Skin of body (tissue), 1 donor: ENCODE measurements at regions not wholly inside any gene's neighbourhood (a gene's known extent, or its start where the extent isn't known, plus 50 kb on each side); places are given as distances from the start of the nearest gene placed in this dataset.
"Not testable (repeated sequence)": the region's sequence is repeated elsewhere in the genome, so short reads cannot be mapped to it uniquely, and the experiment has no call there.

Experiments
- DNase-seq: peaks from one replicate; lab custom pipeline; 2025; lab: John Stamatoyannopoulos, UW

- no peak for DNase-seq
These were observed 99.0 kb upstream of the ZNF536 start for GRCh38 chr19:30273184-30273583.

- DNase-seq, result no peak
These were observed 97.2 kb upstream of the ZNF536 start for GRCh38 chr19:30274987-30275386.

GRCh38 chr19:30276011-30276882 is 95.9 kb upstream of the ZNF536 start:
- DNase-seq, result peak; percentile 21

GRCh38 chr19:30276883-30277280 is 95.3 kb upstream of the ZNF536 start:
- DNase-seq, result no peak

GRCh38 chr19:30277941-30278881 is 94.0 kb upstream of the ZNF536 start:
- DNase-seq, result no peak

- DNase-seq, result no peak
These were observed 93.3 kb upstream of the ZNF536 start for GRCh38 chr19:30278882-30279254.

GRCh38 chr19:30280018-30280417 is 92.2 kb upstream of the ZNF536 start:
- DNase-seq, result no peak

GRCh38 chr19:30281906-30282305 is 90.3 kb upstream of the ZNF536 start:
- no peak for DNase-seq

GRCh38 chr19:30283556-30283955 is 88.6 kb upstream of the ZNF536 start:
- DNase-seq, result no peak

GRCh38 chr19:30284209-30284608 is 88.0 kb upstream of the ZNF536 start:
- DNase-seq, result no peak

- no peak for DNase-seq
These were observed 87.3 kb upstream of the ZNF536 start for GRCh38 chr19:30284885-30285284.

GRCh38 chr19:30286378-30286777 is 85.8 kb upstream of the ZNF536 start:
- DNase-seq, result no peak

GRCh38 chr19:30287259-30287658 is 84.9 kb upstream of the ZNF536 start:
- DNase-seq, result no peak

- DNase-seq, result no peak
These were observed 84.2 kb upstream of the ZNF536 start for GRCh38 chr19:30287973-30288372.

- peak; percentile 27 for DNase-seq
These were observed 83.3 kb upstream of the ZNF536 start for GRCh38 chr19:30288911-30289310.

- no peak for DNase-seq
These were observed 82.8 kb upstream of the ZNF536 start for GRCh38 chr19:30289336-30289735.

GRCh38 chr19:30290805-30291204 is 81.4 kb upstream of the ZNF536 start:
- not testable (repeated sequence) for DNase-seq

GRCh38 chr19:30293051-30293785 is 79.0 kb upstream of the ZNF536 start:
- DNase-seq, result no peak

GRCh38 chr19:30297969-30298368 is 74.2 kb upstream of the ZNF536 start:
- DNase-seq, result no peak

- DNase-seq, result no peak
These were observed 69.0 kb upstream of the ZNF536 start for GRCh38 chr19:30303131-30303654.

GRCh38 chr19:30304540-30304939 is 67.6 kb upstream of the ZNF536 start:
- no peak for DNase-seq
